ENCODE measurements at regions not wholly inside any gene's neighbourhood (a gene's known extent, or its start where the extent isn't known, plus 50 kb on each side); places are given as distances from the start of the nearest gene placed in this dataset.

- Histone ChIP-seq H4K20me1 (ENCODE audit: insufficient read depth, poor library complexity, severe bottlenecking) (no peaks in the 10 kb centered on the region), H3K36me3 (replicated peaks; ENCODE audit: insufficient read depth, low read depth) (no peaks in the 10 kb centered on the region), H3K4me3 (no peak overlapping the region), H3K4me2 (no peak overlapping the region), H2AFZ (no peak overlapping the region), H3K9me2 (replicated peaks; ENCODE audit: insufficient read depth) (no peaks in the 10 kb centered on the region), H3K27me3 (no peaks in the 10 kb centered on the region), H3K79me2 (no peaks in the 10 kb centered on the region), H3K4me1 (ENCODE audit: insufficient read depth) (no peaks in the 10 kb centered on the region), H3K9me3 (ENCODE audit: low read depth) (no peaks in the 10 kb centered on the region), H3K27ac (no peak overlapping the region)
- TF ChIP-seq CTCF (IDR thresholded peaks at IDR 0.05; ENCODE audit: poor library complexity): no peak
- no peak for TF ChIP-seq EZH2 (IDR thresholded peaks at IDR 0.05; ENCODE audit: borderline replicate concordance)
- DNase-seq (ENCODE audit: low spot score): no peak
- 95% methylated on average over 3 of the region's 3 CpGs for WGBS (ENCODE audit: low lambda C conversion rate, missing lambda C conversion rate)
These were observed 163.9 kb upstream of the CCDC150 start for GRCh38 chr2:196475611-196476010.

- no peaks in the 10 kb centered on the region for H3K9me3 ChIP-seq (ENCODE audit: low read depth)
- WGBS (ENCODE audit: low lambda C conversion rate, missing lambda C conversion rate): 100% methylated on average over 2 of the region's 2 CpGs
- TF ChIP-seq CTCF (IDR thresholded peaks at IDR 0.05; ENCODE audit: poor library complexity) (no peak), EZH2 (IDR thresholded peaks at IDR 0.05; ENCODE audit: borderline replicate concordance) (no peak), EZH2phosphoT487 (IDR thresholded peaks at IDR 0.05; ENCODE audit: low read depth, severe bottlenecking, unreplicated experiment) (no peak)
- H3K36me3 ChIP-seq (replicated peaks; ENCODE audit: insufficient read depth, low read depth): no peaks in the 10 kb centered on the region
- H3K4me2 ChIP-seq: no peak overlapping the region
- no peaks in the 10 kb centered on the region for H4K20me1 ChIP-seq (ENCODE audit: insufficient read depth, poor library complexity, severe bottlenecking)
- DNase-seq (ENCODE audit: low spot score): no peak
- H3K4me1 ChIP-seq (ENCODE audit: insufficient read depth): no peaks in the 10 kb centered on the region
- no peak overlapping the region for H3K4me3 ChIP-seq
- H3K27me3 ChIP-seq: no peaks in the 10 kb centered on the region
- no peak overlapping the region for H3K27ac ChIP-seq
- H3K9me2 ChIP-seq (replicated peaks; ENCODE audit: insufficient read depth): no peaks in the 10 kb centered on the region
- no peak overlapping the region for H2AFZ ChIP-seq
- no peaks in the 10 kb centered on the region for H3K79me2 ChIP-seq
These were observed 160.9 kb upstream of the CCDC150 start for GRCh38 chr2:196478588-196478987.

DNA sequence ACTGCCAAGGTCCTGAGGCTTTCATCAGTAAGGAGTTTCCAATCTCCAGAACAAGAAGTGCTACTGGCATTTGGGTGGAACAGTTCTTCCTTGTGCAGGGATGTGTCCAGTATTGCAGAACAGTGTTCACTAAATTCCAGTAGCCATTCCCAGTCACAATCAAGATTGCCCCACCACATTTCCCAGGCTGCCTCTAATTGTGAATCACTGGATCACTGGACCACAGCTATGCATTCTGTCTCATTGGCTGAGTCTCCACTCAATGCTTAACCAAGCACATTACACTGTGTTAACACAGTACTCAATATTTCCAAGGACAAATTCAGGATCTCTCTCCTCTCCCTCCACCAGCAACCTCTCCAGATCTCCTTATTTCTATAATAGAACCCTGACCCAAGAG is 160.2 kb upstream of the CCDC150 start:
- Histone ChIP-seq H3K27me3 (no peaks in the 10 kb centered on the region), H3K79me2 (no peaks in the 10 kb centered on the region), H4K20me1 (ENCODE audit: insufficient read depth, poor library complexity, severe bottlenecking) (no peaks in the 10 kb centered on the region), H3K9me3 (ENCODE audit: low read depth) (no peaks in the 10 kb centered on the region), H3K27ac (no peak overlapping the region), H3K36me3 (replicated peaks; ENCODE audit: insufficient read depth, low read depth) (no peaks in the 10 kb centered on the region), H3K9me2 (replicated peaks; ENCODE audit: insufficient read depth) (no peaks in the 10 kb centered on the region), H3K4me1 (ENCODE audit: insufficient read depth) (no peaks in the 10 kb centered on the region), H3K4me3 (no peak overlapping the region), H3K4me2 (no peak overlapping the region), H2AFZ (no peak overlapping the region)
- no peak for DNase-seq (ENCODE audit: low spot score)
- TF ChIP-seq EZH2 (IDR thresholded peaks at IDR 0.05; ENCODE audit: borderline replicate concordance): no peak
- no peak for TF ChIP-seq CTCF (IDR thresholded peaks at IDR 0.05; ENCODE audit: poor library complexity)
- TF ChIP-seq EZH2phosphoT487 (IDR thresholded peaks at IDR 0.05; ENCODE audit: low read depth, severe bottlenecking, unreplicated experiment): no peak

- Histone ChIP-seq H2AFZ (no peak overlapping the region), H3K9me3 (ENCODE audit: low read depth) (no peaks in the 10 kb centered on the region), H3K79me2 (no peaks in the 10 kb centered on the region), H3K9me2 (replicated peaks; ENCODE audit: insufficient read depth) (no peaks in the 10 kb centered on the region), H3K4me3 (no peak overlapping the region), H3K27ac (no peak overlapping the region), H3K4me2 (no peak overlapping the region), H3K27me3 (no peaks in the 10 kb centered on the region), H3K4me1 (ENCODE audit: insufficient read depth) (no peaks in the 10 kb centered on the region), H4K20me1 (ENCODE audit: insufficient read depth, poor library complexity, severe bottlenecking) (no peaks in the 10 kb centered on the region), H3K36me3 (replicated peaks; ENCODE audit: insufficient read depth, low read depth) (no peaks in the 10 kb centered on the region)
- WGBS (ENCODE audit: low lambda C conversion rate, missing lambda C conversion rate): 98% methylated on average over 2 of the region's 2 CpGs
- TF ChIP-seq EZH2phosphoT487 (IDR thresholded peaks at IDR 0.05; ENCODE audit: low read depth, severe bottlenecking, unreplicated experiment) (no peak), CTCF (IDR thresholded peaks at IDR 0.05; ENCODE audit: poor library complexity) (no peak), EZH2 (IDR thresholded peaks at IDR 0.05; ENCODE audit: borderline replicate concordance) (no peak)
- no peak for DNase-seq (ENCODE audit: low spot score)
These were observed 158.7 kb upstream of the CCDC150 start for GRCh38 chr2:196480653-196481323.

Data from hepatocyte (in vitro differentiated cells).